Breast epithelium (tissue), 4 donors: ENCODE measurements at regions not wholly inside any gene's neighbourhood (a gene's known extent, or its start where the extent isn't known, plus 50 kb on each side); places are given as distances from the start of the nearest gene placed in this dataset.

Source experiments
- DNase-seq, 2 donors: peaks; one replicate each; pipeline ENCODE4 v3.0.0-alpha.2; 2019; ENCODE audit warnings: low spot score in 2 of 2
- H3K27ac ChIP-seq, 2 donors: fragments of 200-600 bp; sonication (generic) in 1 of 2; one replicate each; pipeline ENCODE4 v1.5.1; 2016 to 2019; ENCODE audit warnings: mild to moderate bottlenecking in 1 of 2
- H3K27me3 ChIP-seq, 2 donors: fragments of 200-600 bp; sonication (generic) in 1 of 2; one replicate each; pipeline versions ENCODE4 v1.5.1 to v1.6.0; 2017 to 2019; ENCODE audit warnings: control low read depth in 1 of 2, mild to moderate bottlenecking in 1 of 2
- H3K36me3 ChIP-seq: fragments of 200-600 bp; one replicate; pipeline ENCODE4 v1.5.1; 2019
- H3K4me1 ChIP-seq, 2 donors: fragments of 200-600 bp; sonication (generic); one replicate each; pipeline ENCODE4 v1.5.1; 2016 to 2019; ENCODE audit warnings: control low read depth in 1 of 2
- H3K4me3 ChIP-seq, 3 donors: fragments of 200-600 bp; sonication (generic); 1 replicate in 2 of 3; 2 replicates in 1 of 3; pipeline ENCODE4 v1.5.1; 2016 to 2019; ENCODE audit warnings: mild to moderate bottlenecking in 3 of 3, moderate library complexity in 2 of 3
- H3K9me3 ChIP-seq, 2 donors: fragments of 200-600 bp; sonication (generic) in 1 of 2; one replicate each; pipeline ENCODE4 v1.5.1; 2016 to 2019; ENCODE audit warnings: control low read depth in 1 of 2
- POLR2A ChIP-seq: fragments of 450-650 bp; IDR thresholded peaks from one replicate; pipeline ENCODE4 v1.6.1; 2016; ENCODE audit warnings: antibody characterized with exemption, mild to moderate bottlenecking, moderate library complexity
- POLR2AphosphoS5 ChIP-seq, 3 donors: sonication (generic); formaldehyde crosslinking; IDR thresholded peaks; one replicate each; pipeline ENCODE4 v1.6.1; 2017; ENCODE audit warnings: antibody characterized with exemption in 3 of 3
- intact Hi-C: fragments of 100-400 bp; cut with DNase I; formaldehyde crosslinking; loops from one replicate; pipeline ENCODE4 v1.15.1; 2023; ENCODE audit warnings: low total_unique reads
- TF ChIP-seq, protein P1 (sequence below), 3 donors: fragments of 450-650 bp; IDR thresholded peaks; one replicate each; pipeline ENCODE4 v1.5.1; 2016 to 2017; ENCODE audit warnings: antibody characterized with exemption in 3 of 3, mild to moderate bottlenecking in 3 of 3, moderate library complexity in 3 of 3

- H3K9me3 ChIP-seq: no peaks in the 10 kb centered on the region
- no peak for TF ChIP-seq POLR2A
- TF ChIP-seq, protein P1, sequence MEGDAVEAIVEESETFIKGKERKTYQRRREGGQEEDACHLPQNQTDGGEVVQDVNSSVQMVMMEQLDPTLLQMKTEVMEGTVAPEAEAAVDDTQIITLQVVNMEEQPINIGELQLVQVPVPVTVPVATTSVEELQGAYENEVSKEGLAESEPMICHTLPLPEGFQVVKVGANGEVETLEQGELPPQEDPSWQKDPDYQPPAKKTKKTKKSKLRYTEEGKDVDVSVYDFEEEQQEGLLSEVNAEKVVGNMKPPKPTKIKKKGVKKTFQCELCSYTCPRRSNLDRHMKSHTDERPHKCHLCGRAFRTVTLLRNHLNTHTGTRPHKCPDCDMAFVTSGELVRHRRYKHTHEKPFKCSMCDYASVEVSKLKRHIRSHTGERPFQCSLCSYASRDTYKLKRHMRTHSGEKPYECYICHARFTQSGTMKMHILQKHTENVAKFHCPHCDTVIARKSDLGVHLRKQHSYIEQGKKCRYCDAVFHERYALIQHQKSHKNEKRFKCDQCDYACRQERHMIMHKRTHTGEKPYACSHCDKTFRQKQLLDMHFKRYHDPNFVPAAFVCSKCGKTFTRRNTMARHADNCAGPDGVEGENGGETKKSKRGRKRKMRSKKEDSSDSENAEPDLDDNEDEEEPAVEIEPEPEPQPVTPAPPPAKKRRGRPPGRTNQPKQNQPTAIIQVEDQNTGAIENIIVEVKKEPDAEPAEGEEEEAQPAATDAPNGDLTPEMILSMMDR (IDR thresholded peaks at IDR 0.05): no peak
- TF ChIP-seq POLR2AphosphoS5 (IDR thresholded peaks at IDR 0.05): no peak
- H3K36me3 ChIP-seq: no peaks in the 10 kb centered on the region
- no peak overlapping the region for H3K27ac ChIP-seq
- H3K4me1 ChIP-seq: no peaks in the 10 kb centered on the region
- intact Hi-C loops: no loop called here
- H3K4me3 ChIP-seq: no peak overlapping the region
- H3K27me3 ChIP-seq: no peaks in the 10 kb centered on the region
- no peak for DNase-seq
Observed at GRCh38 chr14:61132894-61133293, 148.2 kb downstream of the TMEM30B start.

DNA sequence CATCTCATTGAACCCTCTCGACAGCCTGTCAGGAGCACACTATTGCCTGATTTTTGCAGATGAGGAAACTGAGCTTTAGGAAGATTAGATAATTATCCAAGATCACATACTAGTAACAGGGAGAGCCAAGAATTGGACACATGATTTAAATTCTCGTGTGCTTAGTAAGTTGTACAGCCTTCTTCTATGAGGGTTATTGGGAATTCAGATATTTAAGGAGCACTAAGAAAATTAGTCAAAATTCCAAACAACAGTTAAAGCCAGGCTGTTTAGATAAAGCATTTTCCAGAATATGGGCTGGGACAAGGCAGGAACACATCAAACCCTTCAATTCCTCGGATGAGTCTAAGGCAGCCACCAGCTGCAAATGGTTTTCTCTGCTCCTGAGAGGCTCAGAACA, 148.8 kb downstream of the TMEM30B start:
- TF ChIP-seq POLR2A (no peak), POLR2AphosphoS5 (IDR thresholded peaks at IDR 0.05) (no peak)
- Histone ChIP-seq H3K27ac (no peak overlapping the region), H3K9me3 (no peaks in the 10 kb centered on the region), H3K4me3 (no peak overlapping the region), H3K36me3 (no peaks in the 10 kb centered on the region), H3K4me1 (no peaks in the 10 kb centered on the region), H3K27me3 (no peaks in the 10 kb centered on the region)
- intact Hi-C loops: no loop called here
- DNase-seq: no peak

GRCh38 chr14:61130512-61131260, 149.6 kb downstream of the SLC38A6 start:
- no peak for TF ChIP-seq POLR2A
- TF ChIP-seq, protein P1 (IDR thresholded peaks at IDR 0.05): no peak
- TF ChIP-seq POLR2AphosphoS5 (IDR thresholded peaks at IDR 0.05): no peak
- Histone ChIP-seq H3K4me1 (no peaks in the 10 kb centered on the region), H3K4me3 (no peak overlapping the region), H3K27ac (no peak overlapping the region), H3K27me3 (no peaks in the 10 kb centered on the region), H3K36me3 (no peaks in the 10 kb centered on the region), H3K9me3 (no peaks in the 10 kb centered on the region)
- intact Hi-C loops: no loop called here
- peak in 1 of 2 donors; percentile 59 for DNase-seq

DNA sequence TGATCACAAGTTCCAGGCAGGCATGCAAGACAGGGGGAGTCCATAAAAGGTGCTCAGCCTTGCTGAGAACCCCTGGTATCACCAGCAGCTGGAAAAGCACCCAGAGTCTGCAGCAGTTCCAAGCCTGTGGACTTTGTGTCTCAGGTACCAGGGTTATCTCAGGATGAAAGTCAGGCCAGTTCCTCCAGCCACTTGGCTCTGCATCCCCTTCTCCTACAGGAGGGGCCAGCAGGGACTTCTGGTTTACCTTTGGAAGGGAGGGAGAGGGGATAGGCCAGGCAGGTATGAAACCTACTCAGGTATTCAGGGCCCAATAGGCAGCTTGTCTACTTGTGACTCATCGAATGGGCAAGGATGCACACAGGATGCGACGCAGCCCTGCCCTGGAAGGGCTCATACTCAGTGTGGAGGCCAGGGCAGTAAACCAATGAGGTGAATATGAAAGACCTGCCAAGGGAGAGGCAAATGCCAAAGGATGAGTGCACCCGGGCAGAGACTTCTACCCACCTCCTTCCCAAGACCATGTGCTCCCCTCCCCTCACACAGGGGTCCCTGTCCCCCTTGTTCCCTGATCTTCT, 148.2 kb downstream of the SLC38A6 start:
- H3K9me3 ChIP-seq: no peaks in the 10 kb centered on the region
- no peak for DNase-seq
- no peaks in the 10 kb centered on the region for H3K27me3 ChIP-seq
- no peak overlapping the region for H3K4me3 ChIP-seq
- no peaks in the 10 kb centered on the region for H3K4me1 ChIP-seq
- TF ChIP-seq, protein P1 (IDR thresholded peaks at IDR 0.05): no peak
- TF ChIP-seq POLR2A (no peak), POLR2AphosphoS5 (IDR thresholded peaks at IDR 0.05) (no peak)
- intact Hi-C loops: no loop called here
- no peak overlapping the region for H3K27ac ChIP-seq
- H3K36me3 ChIP-seq: no peaks in the 10 kb centered on the region

- no peak overlapping the region for H3K4me3 ChIP-seq
- no peaks in the 10 kb centered on the region for H3K27me3 ChIP-seq
- H3K36me3 ChIP-seq: no peaks in the 10 kb centered on the region
- H3K9me3 ChIP-seq: no peaks in the 10 kb centered on the region
- no peak for DNase-seq
- no peaks in the 10 kb centered on the region for H3K4me1 ChIP-seq
- TF ChIP-seq POLR2AphosphoS5 (IDR thresholded peaks at IDR 0.05) (no peak), POLR2A (no peak)
- TF ChIP-seq, protein P1 (IDR thresholded peaks at IDR 0.05): no peak
- intact Hi-C loops: no loop called here
- no peak overlapping the region for H3K27ac ChIP-seq
Observed at GRCh38 chr14:61128382-61129167, 147.5 kb downstream of the SLC38A6 start.
